WERI-Rb-1 (cell line): ENCODE measurements at regions not wholly inside any gene's neighbourhood (a gene's known extent, or its start where the extent isn't known, plus 50 kb on each side); places are given as distances from the start of the nearest gene placed in this dataset.

Experiments
- DNase-seq: peaks from one replicate; pipeline ENCODE4 v3.0.0-alpha.2; 2020
- H3K27ac ChIP-seq: fragments of 250-450 bp; sonication (Bioruptor Pico); 2 replicates; pipeline ENCODE4 v1.5.1; 2020; ENCODE audit warnings: mild to moderate bottlenecking, moderate library complexity
- H3K27me3 ChIP-seq: fragments of 250-450 bp; sonication (Bioruptor Pico); 2 replicates; pipeline ENCODE4 v1.5.1; 2021; ENCODE audit warnings: mild to moderate bottlenecking, low read depth, moderate library complexity; ENCODE audit not compliant: insufficient read depth, severe bottlenecking
- H3K36me3 ChIP-seq: fragments of 250-450 bp; sonication (Bioruptor Pico); 2 replicates; pipeline ENCODE4 v1.5.1; 2020; ENCODE audit warnings: mild to moderate bottlenecking, moderate library complexity
- H3K4me3 ChIP-seq: 2 replicates; pipeline ENCODE4 v1.5.1; 2011; ENCODE audit warnings: low read depth, mild to moderate bottlenecking, control low read depth, low read length
- H3K9me3 ChIP-seq: fragments of 250-450 bp; sonication (Bioruptor Pico); 2 replicates; pipeline ENCODE4 v1.5.1; 2021; ENCODE audit warnings: mild to moderate bottlenecking, moderate library complexity; ENCODE audit not compliant: severe bottlenecking
- CTCF ChIP-seq: IDR thresholded peaks from 2 replicates; pipeline ENCODE4 v1.5.1; 2011; ENCODE audit warnings: low read depth, mild to moderate bottlenecking, control low read depth, inconsistent platforms, low read length

DNA sequence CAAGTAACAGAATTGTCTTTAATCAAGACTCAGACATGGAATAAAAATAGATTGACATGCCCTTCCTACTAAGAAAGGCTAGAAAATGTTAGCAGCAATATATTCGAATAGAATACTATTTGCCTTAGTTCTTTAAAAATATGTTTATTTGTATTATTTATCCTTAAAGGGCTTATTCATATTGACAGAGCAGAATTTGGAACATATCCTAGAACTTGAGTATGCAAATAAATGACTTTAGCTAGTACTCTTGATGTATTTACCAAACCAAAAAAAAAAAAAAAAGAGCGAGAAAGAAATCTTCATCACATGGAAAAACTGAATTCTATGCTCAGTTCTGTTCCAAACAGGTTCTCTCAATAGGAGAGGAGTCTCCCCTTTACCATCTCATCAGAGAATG is 68.9 kb upstream of the PPARGC1A start:
- H3K27ac ChIP-seq = no peak overlapping the region
- H3K4me3 ChIP-seq = no peak overlapping the region
- no peak for TF ChIP-seq CTCF
- H3K36me3 ChIP-seq = no peaks in the 10 kb centered on the region
- no peak for DNase-seq
- no peaks in the 10 kb centered on the region for H3K27me3 ChIP-seq
- no peaks in the 10 kb centered on the region for H3K9me3 ChIP-seq

GRCh38 chr4:23957465-23957864 is 67.6 kb upstream of the PPARGC1A start:
- Histone ChIP-seq H3K27me3 (no peaks in the 10 kb centered on the region), H3K27ac (no peak overlapping the region), H3K4me3 (no peak overlapping the region), H3K36me3 (no peaks in the 10 kb centered on the region), H3K9me3 (no peaks in the 10 kb centered on the region)
- no peak for TF ChIP-seq CTCF
- DNase-seq = no peak

- no peaks in the 10 kb centered on the region for H3K9me3 ChIP-seq
- H3K27ac ChIP-seq = no peak overlapping the region
- TF ChIP-seq CTCF = no peak
- no peaks in the 10 kb centered on the region for H3K36me3 ChIP-seq
- DNase-seq = no peak
- H3K27me3 ChIP-seq = no peaks in the 10 kb centered on the region
- no peak overlapping the region for H3K4me3 ChIP-seq
These were observed 66.9 kb upstream of the PPARGC1A start for GRCh38 chr4:23956601-23957364.

- Histone ChIP-seq H3K36me3 (no peaks in the 10 kb centered on the region), H3K27ac (no peak overlapping the region), H3K27me3 (no peaks in the 10 kb centered on the region), H3K9me3 (no peaks in the 10 kb centered on the region), H3K4me3 (no peak overlapping the region)
- no peak for DNase-seq
- no peak for TF ChIP-seq CTCF
These were observed 62.4 kb upstream of the PPARGC1A start for GRCh38 chr4:23952258-23952657.

- H3K27me3 ChIP-seq = no peaks in the 10 kb centered on the region
- H3K4me3 ChIP-seq = no peak overlapping the region
- H3K9me3 ChIP-seq = no peaks in the 10 kb centered on the region
- DNase-seq = no peak
- H3K27ac ChIP-seq = no peak overlapping the region
- no peak for TF ChIP-seq CTCF
- H3K36me3 ChIP-seq = no peaks in the 10 kb centered on the region
These were observed 58.0 kb upstream of the PPARGC1A start for GRCh38 chr4:23947826-23948225.

DNA sequence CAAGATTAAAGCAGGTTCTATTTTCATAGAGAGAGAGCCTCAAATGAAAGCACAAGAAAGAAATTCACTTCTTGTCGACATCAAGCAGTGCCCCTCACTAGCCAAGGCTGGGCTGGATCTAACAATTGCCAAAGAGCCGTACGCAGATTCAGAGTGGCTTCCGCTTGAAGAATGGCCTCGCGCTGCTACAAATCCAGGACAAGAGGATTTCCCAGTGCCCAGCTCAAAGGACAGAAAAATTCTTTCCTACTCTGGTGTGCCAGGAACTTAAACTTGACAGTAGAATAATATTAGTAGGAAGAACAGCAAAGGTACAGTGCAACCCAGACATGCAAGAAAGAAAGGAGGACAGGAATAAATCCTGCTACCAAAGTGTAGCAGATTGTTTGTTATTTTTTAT is 56.5 kb upstream of the PPARGC1A start:
- no peak overlapping the region for H3K27ac ChIP-seq
- H3K27me3 ChIP-seq = no peaks in the 10 kb centered on the region
- H3K9me3 ChIP-seq = no peaks in the 10 kb centered on the region
- H3K36me3 ChIP-seq = no peaks in the 10 kb centered on the region
- no peak for DNase-seq
- H3K4me3 ChIP-seq = no peak overlapping the region
- no peak for TF ChIP-seq CTCF
